ENCODE measurements at regions not wholly inside any gene's neighbourhood (a gene's known extent, or its start where the extent isn't known, plus 50 kb on each side); places are given as distances from the start of the nearest gene placed in this dataset.

DNA sequence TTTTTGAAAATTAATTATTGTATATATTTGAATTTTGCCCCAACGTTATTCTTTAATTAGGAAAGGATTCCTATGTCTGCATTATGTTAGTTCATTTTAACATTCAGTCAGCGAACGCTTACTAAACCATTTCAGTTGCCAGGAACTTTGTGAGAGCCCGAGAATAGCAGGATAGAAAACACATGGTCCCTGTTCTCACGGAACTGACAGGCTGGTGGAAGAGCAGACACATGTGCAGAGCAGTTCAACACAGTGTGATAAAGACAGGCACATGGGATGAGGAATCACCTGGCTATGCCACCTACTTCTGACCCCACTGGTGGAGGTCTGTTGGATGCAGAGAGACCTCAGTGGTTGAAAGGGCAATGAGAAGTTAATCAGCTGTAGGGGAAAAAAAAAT is 367.2 kb downstream of the EPM2A start:
- Histone ChIP-seq H3K36me3 (ENCODE audit: insufficient read depth, low read length) (no peaks in the 10 kb centered on the region), H3K4me3 (no peak overlapping the region), H3K9me3 (ENCODE audit: low read depth, low read length) (no peaks in the 10 kb centered on the region), H3K9ac (ENCODE audit: insufficient read length) (no peak overlapping the region), H3K27ac (no peak overlapping the region)
- no peak for DNase-seq (ENCODE audit: low read depth, low spot score)
- TF ChIP-seq FOXP2 (optimal IDR thresholded peaks at IDR 0.05; ENCODE audit: control extremely low read depth, extremely low read length, insufficient read depth): no peak
- TF ChIP-seq EZH2 (IDR thresholded peaks at IDR 0.05): no peak
- no peak for TF ChIP-seq POLR2AphosphoS5 (IDR thresholded peaks at IDR 0.05; ENCODE audit: borderline replicate concordance, low read depth, low read length)

DNA sequence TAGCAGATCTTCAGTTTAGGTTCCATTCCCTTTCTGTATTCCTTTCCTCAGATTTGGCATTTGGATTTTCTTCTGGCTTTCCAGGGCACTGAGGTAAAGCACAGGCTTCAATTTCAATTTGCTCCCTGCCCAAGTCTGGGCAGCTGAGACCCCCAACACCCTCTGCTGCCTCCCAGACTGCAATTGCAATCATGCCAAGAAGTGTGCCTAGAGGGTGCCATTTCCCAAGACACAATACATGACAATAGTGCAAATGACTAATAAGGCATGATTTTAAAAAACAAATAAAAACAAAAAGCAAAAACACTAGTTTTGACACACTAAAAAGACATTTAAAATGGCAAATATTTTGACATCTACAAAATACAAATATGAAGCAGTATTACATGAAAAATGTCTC is 364.8 kb downstream of the EPM2A start:
- no peak for DNase-seq (ENCODE audit: low read depth, low spot score)
- TF ChIP-seq FOXP2 (optimal IDR thresholded peaks at IDR 0.05; ENCODE audit: control extremely low read depth, extremely low read length, insufficient read depth): no peak
- no peak for TF ChIP-seq POLR2AphosphoS5 (IDR thresholded peaks at IDR 0.05; ENCODE audit: borderline replicate concordance, low read depth, low read length)
- TF ChIP-seq EZH2 (IDR thresholded peaks at IDR 0.05): no peak
- no peak overlapping the region for H3K9ac ChIP-seq (ENCODE audit: insufficient read length)
- H3K9me3 ChIP-seq (ENCODE audit: low read depth, low read length): no peaks in the 10 kb centered on the region
- H3K27ac ChIP-seq: no peak overlapping the region
- H3K36me3 ChIP-seq (ENCODE audit: insufficient read depth, low read length): no peaks in the 10 kb centered on the region
- no peak overlapping the region for H3K4me3 ChIP-seq

DNA sequence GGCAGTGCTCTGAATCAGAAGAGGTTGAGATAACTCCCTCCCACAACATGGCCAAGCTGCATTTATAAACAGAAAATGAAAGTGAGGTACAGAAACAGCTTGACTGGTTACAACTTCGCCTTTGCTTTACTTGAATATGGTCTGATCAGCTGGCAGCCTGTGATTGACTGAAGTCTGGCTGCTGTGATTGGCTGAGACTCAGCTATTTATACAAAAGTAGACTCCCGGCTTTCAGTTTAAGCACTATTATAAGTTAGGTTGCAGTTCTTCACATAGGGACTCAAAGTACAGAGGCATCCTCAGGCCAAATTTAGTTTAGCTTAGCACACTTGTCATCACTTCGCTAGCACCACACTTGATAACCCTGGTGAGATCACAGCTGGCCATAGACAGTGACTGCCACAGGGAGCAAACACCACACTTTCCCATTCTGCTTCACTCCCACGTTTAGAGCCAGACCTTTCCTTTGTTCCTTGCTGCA is 362.6 kb downstream of the EPM2A start:
- Histone ChIP-seq H3K9ac (ENCODE audit: insufficient read length) (no peak overlapping the region), H3K9me3 (ENCODE audit: low read depth, low read length) (no peaks in the 10 kb centered on the region), H3K27ac (no peak overlapping the region), H3K36me3 (ENCODE audit: insufficient read depth, low read length) (no peaks in the 10 kb centered on the region), H3K4me3 (no peak overlapping the region)
- TF ChIP-seq EZH2 (IDR thresholded peaks at IDR 0.05) (no peak), POLR2AphosphoS5 (IDR thresholded peaks at IDR 0.05; ENCODE audit: borderline replicate concordance, low read depth, low read length) (no peak), FOXP2 (optimal IDR thresholded peaks at IDR 0.05; ENCODE audit: control extremely low read depth, extremely low read length, insufficient read depth) (no peak)
- no peak for DNase-seq (ENCODE audit: low read depth, low spot score)

DNA sequence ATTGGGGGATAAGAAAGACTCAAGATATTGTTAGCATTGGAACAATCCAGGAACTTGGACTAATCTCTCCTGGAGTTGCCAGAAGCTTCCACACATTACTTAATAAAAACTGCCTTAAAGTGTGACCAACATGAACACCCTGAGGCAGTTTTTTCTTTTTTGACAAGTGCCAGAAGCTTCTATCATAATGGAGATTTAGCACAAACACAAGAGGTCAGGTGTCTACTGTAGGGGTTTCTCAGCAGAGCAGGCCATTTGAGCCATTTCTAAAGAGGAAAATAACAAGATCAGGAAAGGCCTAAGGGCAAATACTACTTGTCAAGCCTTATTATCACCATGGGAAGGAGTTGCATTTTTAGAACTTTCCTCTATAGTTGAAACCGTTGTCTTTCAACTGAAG is 361.5 kb downstream of the EPM2A start:
- DNase-seq (ENCODE audit: low read depth, low spot score): peak; percentile 47
- TF ChIP-seq FOXP2 (optimal IDR thresholded peaks at IDR 0.05; ENCODE audit: control extremely low read depth, extremely low read length, insufficient read depth) (no peak), EZH2 (IDR thresholded peaks at IDR 0.05) (no peak), POLR2AphosphoS5 (IDR thresholded peaks at IDR 0.05; ENCODE audit: borderline replicate concordance, low read depth, low read length) (no peak)
- Histone ChIP-seq H3K36me3 (ENCODE audit: insufficient read depth, low read length) (no peaks in the 10 kb centered on the region), H3K9me3 (ENCODE audit: low read depth, low read length) (no peaks in the 10 kb centered on the region), H3K4me3 (no peak overlapping the region), H3K9ac (ENCODE audit: insufficient read length) (no peak overlapping the region), H3K27ac (no peak overlapping the region)

DNA sequence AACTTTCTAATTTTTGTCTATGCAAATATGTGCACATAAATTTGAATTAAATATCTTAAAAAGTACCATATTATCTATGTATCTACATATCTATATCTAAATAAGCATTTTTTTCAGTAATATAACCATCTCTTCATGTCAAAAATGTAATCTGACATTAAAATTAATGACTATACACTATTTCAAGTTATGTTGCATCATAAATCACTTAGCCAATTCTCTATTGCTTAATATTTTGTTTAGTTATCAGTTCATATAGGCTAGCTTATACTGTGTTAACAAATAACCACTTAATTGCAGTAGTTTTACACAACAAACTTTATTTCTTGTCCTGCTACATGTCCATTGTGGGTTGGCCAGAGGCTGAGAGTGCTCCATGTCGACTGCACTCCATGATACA is 360.8 kb downstream of the EPM2A start:
- Histone ChIP-seq H3K9ac (ENCODE audit: insufficient read length) (no peak overlapping the region), H3K9me3 (ENCODE audit: low read depth, low read length) (no peaks in the 10 kb centered on the region), H3K27ac (no peak overlapping the region), H3K4me3 (no peak overlapping the region), H3K36me3 (ENCODE audit: insufficient read depth, low read length) (no peaks in the 10 kb centered on the region)
- TF ChIP-seq FOXP2 (optimal IDR thresholded peaks at IDR 0.05; ENCODE audit: control extremely low read depth, extremely low read length, insufficient read depth) (no peak), EZH2 (IDR thresholded peaks at IDR 0.05) (no peak), POLR2AphosphoS5 (IDR thresholded peaks at IDR 0.05; ENCODE audit: borderline replicate concordance, low read depth, low read length) (no peak)
- no peak for DNase-seq (ENCODE audit: low read depth, low spot score)

GRCh38 chr6:145375502-145375901 is 359.8 kb downstream of the EPM2A start:
- Histone ChIP-seq H3K9ac (ENCODE audit: insufficient read length) (no peak overlapping the region), H3K27ac (no peak overlapping the region), H3K36me3 (ENCODE audit: insufficient read depth, low read length) (no peaks in the 10 kb centered on the region), H3K9me3 (ENCODE audit: low read depth, low read length) (no peaks in the 10 kb centered on the region), H3K4me3 (no peak overlapping the region)
- no peak for DNase-seq (ENCODE audit: low read depth, low spot score)
- TF ChIP-seq POLR2AphosphoS5 (IDR thresholded peaks at IDR 0.05; ENCODE audit: borderline replicate concordance, low read depth, low read length) (no peak), FOXP2 (optimal IDR thresholded peaks at IDR 0.05; ENCODE audit: control extremely low read depth, extremely low read length, insufficient read depth) (no peak)

DNA sequence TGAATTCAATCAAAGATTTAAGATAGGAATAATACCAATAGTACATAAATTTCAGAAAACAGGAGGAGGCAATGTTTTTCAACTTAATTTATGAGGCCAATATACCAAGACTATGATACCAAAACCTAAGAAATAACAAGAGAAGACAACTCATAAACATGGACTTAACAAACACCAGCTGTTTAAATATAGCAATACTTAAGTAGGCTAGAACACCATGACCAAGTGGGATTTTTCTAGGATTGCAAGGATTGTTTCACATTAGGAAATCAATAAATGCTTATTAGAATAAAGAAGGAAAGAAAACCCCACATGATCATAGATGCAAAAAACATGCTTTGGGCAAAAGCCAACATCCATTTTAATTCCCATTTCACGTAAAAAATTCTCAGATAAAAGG is 355.1 kb downstream of the EPM2A start:
- Histone ChIP-seq H3K9me3 (ENCODE audit: low read depth, low read length) (no peaks in the 10 kb centered on the region), H3K36me3 (ENCODE audit: insufficient read depth, low read length) (no peaks in the 10 kb centered on the region), H3K4me3 (no peak overlapping the region), H3K27ac (no peak overlapping the region), H3K9ac (ENCODE audit: insufficient read length) (no peak overlapping the region)
- no peak for DNase-seq (ENCODE audit: low read depth, low spot score)
- TF ChIP-seq POLR2AphosphoS5 (IDR thresholded peaks at IDR 0.05; ENCODE audit: borderline replicate concordance, low read depth, low read length): no peak
- no peak for TF ChIP-seq EZH2 (IDR thresholded peaks at IDR 0.05)
- no peak for TF ChIP-seq FOXP2 (optimal IDR thresholded peaks at IDR 0.05; ENCODE audit: control extremely low read depth, extremely low read length, insufficient read depth)

GRCh38 chr6:145381941-145382340 is 353.4 kb downstream of the EPM2A start:
- no peaks in the 10 kb centered on the region for H3K9me3 ChIP-seq (ENCODE audit: low read depth, low read length)
- no peak for DNase-seq (ENCODE audit: low read depth, low spot score)
- H3K9ac ChIP-seq (ENCODE audit: insufficient read length): no peak overlapping the region
- no peak overlapping the region for H3K27ac ChIP-seq
- TF ChIP-seq EZH2 (IDR thresholded peaks at IDR 0.05) (no peak), POLR2AphosphoS5 (IDR thresholded peaks at IDR 0.05; ENCODE audit: borderline replicate concordance, low read depth, low read length) (no peak), FOXP2 (optimal IDR thresholded peaks at IDR 0.05; ENCODE audit: control extremely low read depth, extremely low read length, insufficient read depth) (no peak)
- no peaks in the 10 kb centered on the region for H3K36me3 ChIP-seq (ENCODE audit: insufficient read depth, low read length)
- H3K4me3 ChIP-seq: no peak overlapping the region

GRCh38 chr6:145383428-145383827 is 351.9 kb downstream of the EPM2A start:
- DNase-seq (ENCODE audit: low read depth, low spot score): no peak
- H3K36me3 ChIP-seq (ENCODE audit: insufficient read depth, low read length): no peaks in the 10 kb centered on the region
- H3K9ac ChIP-seq (ENCODE audit: insufficient read length): no peak overlapping the region
- H3K9me3 ChIP-seq (ENCODE audit: low read depth, low read length): no peaks in the 10 kb centered on the region
- no peak overlapping the region for H3K4me3 ChIP-seq
- no peak overlapping the region for H3K27ac ChIP-seq
- TF ChIP-seq POLR2AphosphoS5 (IDR thresholded peaks at IDR 0.05; ENCODE audit: borderline replicate concordance, low read depth, low read length) (no peak), EZH2 (IDR thresholded peaks at IDR 0.05) (no peak), FOXP2 (optimal IDR thresholded peaks at IDR 0.05; ENCODE audit: control extremely low read depth, extremely low read length, insufficient read depth) (no peak)

Measured in SK-N-MC (cell line).